PC-9 (cell line): ENCODE measurements at regions not wholly inside any gene's neighbourhood (a gene's known extent, or its start where the extent isn't known, plus 50 kb on each side); places are given as distances from the start of the nearest gene placed in this dataset.

Experiments used
- EZH2 ChIP-seq: fragments of 200-600 bp; sonication (generic); IDR thresholded peaks from 2 replicates; pipeline ENCODE4 v1.8.0; 2017; ENCODE audit warnings: antibody characterized with exemption, low read depth
- TF ChIP-seq, protein P1 (sequence below): fragments of 200-600 bp; sonication (generic); conservative IDR thresholded peaks from 2 replicates; pipeline ENCODE4 v1.6.1; 2017; ENCODE audit warnings: mixed run types, antibody characterized with exemption, mild to moderate bottlenecking, moderate library complexity

DNA sequence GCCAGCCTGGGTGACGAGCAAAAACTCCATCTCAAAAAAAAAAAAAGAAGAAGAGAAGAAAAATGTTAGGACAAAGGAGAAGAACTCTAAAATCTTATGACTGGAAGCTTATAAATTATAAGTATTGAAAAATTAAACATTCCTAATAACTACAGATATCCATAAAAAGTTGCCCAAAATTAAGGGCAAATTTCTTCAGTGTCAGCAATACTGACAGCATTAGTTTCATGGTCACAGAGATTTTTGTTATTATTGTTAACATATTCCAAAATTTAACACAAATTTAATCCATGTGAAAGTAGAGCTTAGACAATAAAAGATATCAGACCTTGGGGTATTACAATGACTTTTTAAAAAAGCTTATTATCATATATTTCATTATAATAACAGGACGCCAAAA is 74.1 kb downstream of the NR2F2 start:
- TF ChIP-seq, protein P1, sequence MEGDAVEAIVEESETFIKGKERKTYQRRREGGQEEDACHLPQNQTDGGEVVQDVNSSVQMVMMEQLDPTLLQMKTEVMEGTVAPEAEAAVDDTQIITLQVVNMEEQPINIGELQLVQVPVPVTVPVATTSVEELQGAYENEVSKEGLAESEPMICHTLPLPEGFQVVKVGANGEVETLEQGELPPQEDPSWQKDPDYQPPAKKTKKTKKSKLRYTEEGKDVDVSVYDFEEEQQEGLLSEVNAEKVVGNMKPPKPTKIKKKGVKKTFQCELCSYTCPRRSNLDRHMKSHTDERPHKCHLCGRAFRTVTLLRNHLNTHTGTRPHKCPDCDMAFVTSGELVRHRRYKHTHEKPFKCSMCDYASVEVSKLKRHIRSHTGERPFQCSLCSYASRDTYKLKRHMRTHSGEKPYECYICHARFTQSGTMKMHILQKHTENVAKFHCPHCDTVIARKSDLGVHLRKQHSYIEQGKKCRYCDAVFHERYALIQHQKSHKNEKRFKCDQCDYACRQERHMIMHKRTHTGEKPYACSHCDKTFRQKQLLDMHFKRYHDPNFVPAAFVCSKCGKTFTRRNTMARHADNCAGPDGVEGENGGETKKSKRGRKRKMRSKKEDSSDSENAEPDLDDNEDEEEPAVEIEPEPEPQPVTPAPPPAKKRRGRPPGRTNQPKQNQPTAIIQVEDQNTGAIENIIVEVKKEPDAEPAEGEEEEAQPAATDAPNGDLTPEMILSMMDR: no peak
- no peak for TF ChIP-seq EZH2
